Lower leg skin (tissue), 3 donors: ENCODE measurements at regions not wholly inside any gene's neighbourhood (a gene's known extent, or its start where the extent isn't known, plus 50 kb on each side); places are given as distances from the start of the nearest gene placed in this dataset.

Experiments
- CTCF ChIP-seq, 3 donors: fragments of 450-650 bp; IDR thresholded peaks; one replicate each; pipeline ENCODE4 v1.5.1; 2016; ENCODE audit warnings: antibody characterized with exemption in 3 of 3, mild to moderate bottlenecking in 3 of 3, moderate library complexity in 2 of 3
- POLR2A ChIP-seq, 2 donors: fragments of 450-650 bp; IDR thresholded peaks; one replicate each; pipeline ENCODE4 v1.6.1; 2016 to 2017; ENCODE audit warnings: antibody characterized with exemption in 2 of 2, mild to moderate bottlenecking in 1 of 2, moderate library complexity in 1 of 2

GRCh38 chr12:24562771-24563431 is 386.0 kb downstream of the BCAT1 start:
- TF ChIP-seq CTCF (IDR thresholded peaks at IDR 0.05) (no peak), POLR2A (IDR thresholded peaks at IDR 0.05) (no peak)
